Neural progenitor cell (in vitro differentiated cells): ENCODE measurements at regions not wholly inside any gene's neighbourhood (a gene's known extent, or its start where the extent isn't known, plus 50 kb on each side); places are given as distances from the start of the nearest gene placed in this dataset.
A peak's percentile ranks its signal among the peaks of the same experiment; 100 is the strongest.

Source experiments
- DNase-seq: peaks from one replicate; pipeline ENCODE4 v3.0.0-alpha.2; 2016; ENCODE audit warnings: low spot score
- H2AFZ ChIP-seq: fragments of 200-600 bp; sonication (generic); replicated peaks from 2 replicates; pipeline ENCODE4 v1.6.1; 2016; ENCODE audit warnings: antibody characterized with exemption
- H3F3A ChIP-seq: fragments of 200-600 bp; sonication (generic); 2 replicates; pipeline ENCODE4 v1.6.1; 2016; ENCODE audit warnings: antibody characterized with exemption, low read depth
- H3K27ac ChIP-seq: fragments of 200-600 bp; sonication (generic); 2 replicates; pipeline ENCODE4 v1.5.1; 2016; ENCODE audit warnings: mild to moderate bottlenecking
- H3K27me3 ChIP-seq: fragments of 200-600 bp; sonication (generic); 2 replicates; pipeline ENCODE4 v1.6.1; 2016; ENCODE audit warnings: mild to moderate bottlenecking, moderate library complexity
- H3K36me3 ChIP-seq: fragments of 200-600 bp; sonication (generic); 2 replicates; pipeline ENCODE4 v1.5.1; 2016
- H3K4me1 ChIP-seq: fragments of 200-600 bp; sonication (generic); 2 replicates; pipeline ENCODE4 v1.6.1; 2016; ENCODE audit warnings: mixed run types
- H3K4me2 ChIP-seq: fragments of 200-600 bp; sonication (generic); 2 replicates; pipeline ENCODE4 v1.6.1; 2016
- H3K4me3 ChIP-seq: fragments of 200-600 bp; sonication (generic); 2 replicates; pipeline ENCODE4 v1.5.1; 2016
- H3K79me2 ChIP-seq: fragments of 200-600 bp; sonication (generic); 2 replicates; pipeline ENCODE4 v1.6.1; 2016; ENCODE audit warnings: low read depth
- H3K9ac ChIP-seq: fragments of 200-600 bp; sonication (generic); 2 replicates; pipeline ENCODE4 v1.6.1; 2016
- H3K9me3 ChIP-seq: fragments of 200-600 bp; sonication (generic); 2 replicates; pipeline ENCODE4 v1.5.1; 2016; ENCODE audit warnings: low read depth
- H4K20me1 ChIP-seq: fragments of 200-600 bp; sonication (generic); 2 replicates; pipeline ENCODE4 v1.6.1; 2016; ENCODE audit warnings: low read depth
- H3K27ac Mint-ChIP-seq: 3 replicates; pipeline ENCODE4 v1.8.0; 2021; ENCODE audit warnings: mixed read lengths
- H3K27me3 Mint-ChIP-seq: 2 replicates; pipeline ENCODE4 v1.8.0; 2022; ENCODE audit warnings: low read depth, mild to moderate bottlenecking, inconsistent platforms, moderate library complexity, mixed read lengths; ENCODE audit not compliant: insufficient read depth
- H3K36me3 Mint-ChIP-seq: 3 replicates; pipeline ENCODE4 v1.8.0; 2021; ENCODE audit warnings: mixed read lengths
- H3K4me1 Mint-ChIP-seq: 3 replicates; pipeline ENCODE4 v1.8.0; 2021; ENCODE audit warnings: mixed read lengths
- H3K4me3 Mint-ChIP-seq: 3 replicates; pipeline ENCODE4 v1.8.0; 2021; ENCODE audit warnings: mild to moderate bottlenecking, moderate library complexity, mixed read lengths
- H3K9me3 Mint-ChIP-seq: 3 replicates; pipeline ENCODE4 v1.8.0; 2020; ENCODE audit warnings: mixed read lengths
- CTCF ChIP-seq: fragments of 200-600 bp; sonication (generic); IDR thresholded peaks from 2 replicates; pipeline ENCODE4 v1.5.1; 2017; ENCODE audit warnings: antibody characterized with exemption, mild to moderate bottlenecking
- EZH2 ChIP-seq: fragments of 200-600 bp; sonication (generic); IDR thresholded peaks from 2 replicates; pipeline ENCODE4 v1.6.1; 2017; ENCODE audit warnings: antibody characterized with exemption, mild to moderate bottlenecking, moderate library complexity
- EZH2phosphoT487 ChIP-seq: fragments of 200-600 bp; sonication (generic); IDR thresholded peaks from 2 replicates; pipeline ENCODE4 v1.6.1; 2017; ENCODE audit warnings: antibody characterized with exemption

GRCh38 chr3:147937341-147937740, 528.2 kb downstream of the ZIC1 start:
- Histone ChIP-seq H3K9me3 (no peaks in the 10 kb centered on the region), H3K79me2 (peaks cover 4% of the 10 kb centered on the region), H3K4me1 (peaks cover 97% of the 10 kb centered on the region), H3K4me2 (no peak overlapping the region), H3K27ac (no peak overlapping the region), H4K20me1 (no peaks in the 10 kb centered on the region), H3K27me3 (no peaks in the 10 kb centered on the region), H3K36me3 (no peaks in the 10 kb centered on the region), H2AFZ (no peak overlapping the region), H3K4me3 (no peak overlapping the region), H3K9ac (no peak overlapping the region), H3F3A (peaks cover 28% of the 10 kb centered on the region)
- Mint-ChIP-seq H3K4me3 (no peak overlapping the region), H3K36me3 (peaks cover 3% of the 10 kb centered on the region), H3K9me3 (peaks cover under 1% of the 10 kb centered on the region), H3K27me3 (no peaks in the 10 kb centered on the region), H3K4me1 (peaks cover 80% of the 10 kb centered on the region), H3K27ac (peak overlapping the region; percentile 12)
- TF ChIP-seq EZH2 (no peak), EZH2phosphoT487 (no peak), CTCF (no peak)
- DNase-seq, result no peak

- Histone ChIP-seq H3K27ac (no peak overlapping the region), H3K4me1 (peaks cover 93% of the 10 kb centered on the region), H3K9me3 (no peaks in the 10 kb centered on the region), H3K4me3 (no peak overlapping the region), H4K20me1 (no peaks in the 10 kb centered on the region), H3K4me2 (no peak overlapping the region), H3K79me2 (peaks cover 4% of the 10 kb centered on the region), H3K9ac (no peak overlapping the region), H3K27me3 (no peaks in the 10 kb centered on the region), H2AFZ (no peak overlapping the region), H3F3A (peaks cover 28% of the 10 kb centered on the region), H3K36me3 (no peaks in the 10 kb centered on the region)
- Mint-ChIP-seq H3K27ac (no peak overlapping the region), H3K27me3 (no peaks in the 10 kb centered on the region), H3K9me3 (peaks cover 2% of the 10 kb centered on the region), H3K4me3 (no peak overlapping the region), H3K36me3 (peaks cover 5% of the 10 kb centered on the region), H3K4me1 (peaks cover 77% of the 10 kb centered on the region)
- DNase-seq, result no peak
- TF ChIP-seq EZH2phosphoT487 (no peak), EZH2 (no peak), CTCF (no peak)
Observed at GRCh38 chr3:147937891-147938290, 528.7 kb downstream of the ZIC1 start.

GRCh38 chr3:147939425-147939824, 530.3 kb downstream of the ZIC1 start:
- Histone ChIP-seq H3K79me2 (peaks cover 4% of the 10 kb centered on the region), H3K9ac (no peak overlapping the region), H3K27me3 (no peaks in the 10 kb centered on the region), H4K20me1 (no peaks in the 10 kb centered on the region), H3K4me3 (peak overlapping the region; percentile 39), H3K4me2 (peak overlapping the region; percentile 91), H3K9me3 (no peaks in the 10 kb centered on the region), H2AFZ (peak overlapping the region; percentile 89), H3K4me1 (peaks cover 78% of the 10 kb centered on the region), H3K36me3 (no peaks in the 10 kb centered on the region), H3F3A (peaks cover 14% of the 10 kb centered on the region), H3K27ac (no peak overlapping the region)
- peaks cover 20% of the 10 kb centered on the region for H3K36me3 Mint-ChIP-seq
- peaks cover 77% of the 10 kb centered on the region for H3K4me1 Mint-ChIP-seq
- DNase-seq, result no peak
- peak overlapping the region; percentile 99 for H3K27ac Mint-ChIP-seq
- peaks cover 14% of the 10 kb centered on the region for H3K9me3 Mint-ChIP-seq
- H3K27me3 Mint-ChIP-seq, result no peaks in the 10 kb centered on the region
- peak overlapping the region; percentile 96 for H3K4me3 Mint-ChIP-seq
- no peak for TF ChIP-seq CTCF
- no peak for TF ChIP-seq EZH2
- no peak for TF ChIP-seq EZH2phosphoT487
